HFFc6 (cell line): ENCODE measurements at regions not wholly inside any gene's neighbourhood (a gene's known extent, or its start where the extent isn't known, plus 50 kb on each side); places are given as distances from the start of the nearest gene placed in this dataset.
"Not testable (repeated sequence)": the region's sequence is repeated elsewhere in the genome, so short reads cannot be mapped to it uniquely, and the experiment has no call there.

Source experiments
- DNase-seq: peaks from one replicate; pipeline ENCODE4 v3.0.0-alpha.2; 2018
- H3K27ac Mint-ChIP-seq: 2 replicates; pipeline ENCODE4 v1.8.0; 2020; ENCODE audit warnings: mild to moderate bottlenecking, mixed read lengths
- H3K27me3 Mint-ChIP-seq: 2 replicates; pipeline ENCODE4 v1.8.0; 2021; ENCODE audit warnings: mild to moderate bottlenecking, moderate library complexity, mixed read lengths; ENCODE audit not compliant: insufficient read depth
- H3K36me3 Mint-ChIP-seq: 2 replicates; pipeline ENCODE4 v1.8.0; 2021; ENCODE audit warnings: low read depth, mixed read lengths
- H3K4me1 Mint-ChIP-seq: 2 replicates; pipeline ENCODE4 v1.8.0; 2020; ENCODE audit warnings: low read depth, mixed read lengths
- H3K4me3 Mint-ChIP-seq: 2 replicates; pipeline ENCODE4 v1.8.0; 2020; ENCODE audit warnings: mild to moderate bottlenecking, moderate library complexity, mixed read lengths
- H3K9me3 Mint-ChIP-seq: 2 replicates; pipeline ENCODE4 v1.8.0; 2020; ENCODE audit warnings: mild to moderate bottlenecking, mixed read lengths
- TF ChIP-seq, protein P1 (sequence below): fragments of 200-600 bp; sonication (generic); IDR thresholded peaks from 2 replicates; pipeline ENCODE4 v1.5.0; 2021; ENCODE audit warnings: antibody characterized with exemption, mild to moderate bottlenecking

DNA sequence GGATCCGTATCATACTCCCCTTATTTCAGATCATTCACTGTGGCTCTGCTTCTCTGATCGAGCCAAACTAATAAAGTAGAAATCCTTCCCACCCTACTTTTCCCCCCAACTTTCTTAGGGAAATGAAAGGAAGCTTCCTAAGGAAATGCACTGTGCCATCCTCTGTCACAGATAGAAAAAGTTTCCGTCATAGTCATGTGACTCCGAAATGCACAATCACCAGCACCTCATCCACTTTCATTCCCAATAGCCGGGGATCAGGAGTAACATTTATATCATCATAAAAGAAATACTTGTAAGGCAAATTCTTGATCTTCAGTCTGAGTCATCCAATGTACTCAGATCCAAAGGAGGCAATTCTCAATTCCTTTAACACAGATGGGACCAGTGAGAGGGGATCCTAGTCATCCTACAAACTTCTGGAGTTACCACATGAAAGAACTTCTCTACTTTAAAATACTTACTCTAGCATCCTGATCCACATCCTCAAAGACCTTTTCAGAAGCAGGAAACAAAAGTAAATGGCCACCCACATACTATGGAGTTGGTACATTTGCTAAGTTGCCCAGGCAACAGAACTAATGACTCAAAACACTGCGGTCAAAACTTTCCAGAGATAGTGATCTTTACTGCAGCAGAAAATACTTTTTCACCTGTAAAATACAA, 97.8 kb upstream of the ZC3H11B start:
- H3K4me1 Mint-ChIP-seq, result no peaks in the 10 kb centered on the region
- TF ChIP-seq, protein P1, sequence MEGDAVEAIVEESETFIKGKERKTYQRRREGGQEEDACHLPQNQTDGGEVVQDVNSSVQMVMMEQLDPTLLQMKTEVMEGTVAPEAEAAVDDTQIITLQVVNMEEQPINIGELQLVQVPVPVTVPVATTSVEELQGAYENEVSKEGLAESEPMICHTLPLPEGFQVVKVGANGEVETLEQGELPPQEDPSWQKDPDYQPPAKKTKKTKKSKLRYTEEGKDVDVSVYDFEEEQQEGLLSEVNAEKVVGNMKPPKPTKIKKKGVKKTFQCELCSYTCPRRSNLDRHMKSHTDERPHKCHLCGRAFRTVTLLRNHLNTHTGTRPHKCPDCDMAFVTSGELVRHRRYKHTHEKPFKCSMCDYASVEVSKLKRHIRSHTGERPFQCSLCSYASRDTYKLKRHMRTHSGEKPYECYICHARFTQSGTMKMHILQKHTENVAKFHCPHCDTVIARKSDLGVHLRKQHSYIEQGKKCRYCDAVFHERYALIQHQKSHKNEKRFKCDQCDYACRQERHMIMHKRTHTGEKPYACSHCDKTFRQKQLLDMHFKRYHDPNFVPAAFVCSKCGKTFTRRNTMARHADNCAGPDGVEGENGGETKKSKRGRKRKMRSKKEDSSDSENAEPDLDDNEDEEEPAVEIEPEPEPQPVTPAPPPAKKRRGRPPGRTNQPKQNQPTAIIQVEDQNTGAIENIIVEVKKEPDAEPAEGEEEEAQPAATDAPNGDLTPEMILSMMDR, result no peak
- H3K27me3 Mint-ChIP-seq, result no peaks in the 10 kb centered on the region
- DNase-seq, result peak; percentile 0
- H3K36me3 Mint-ChIP-seq, result no peaks in the 10 kb centered on the region
- H3K4me3 Mint-ChIP-seq, result no peak overlapping the region
- no peak overlapping the region for H3K27ac Mint-ChIP-seq
- H3K9me3 Mint-ChIP-seq, result peaks cover 47% of the 10 kb centered on the region

DNA sequence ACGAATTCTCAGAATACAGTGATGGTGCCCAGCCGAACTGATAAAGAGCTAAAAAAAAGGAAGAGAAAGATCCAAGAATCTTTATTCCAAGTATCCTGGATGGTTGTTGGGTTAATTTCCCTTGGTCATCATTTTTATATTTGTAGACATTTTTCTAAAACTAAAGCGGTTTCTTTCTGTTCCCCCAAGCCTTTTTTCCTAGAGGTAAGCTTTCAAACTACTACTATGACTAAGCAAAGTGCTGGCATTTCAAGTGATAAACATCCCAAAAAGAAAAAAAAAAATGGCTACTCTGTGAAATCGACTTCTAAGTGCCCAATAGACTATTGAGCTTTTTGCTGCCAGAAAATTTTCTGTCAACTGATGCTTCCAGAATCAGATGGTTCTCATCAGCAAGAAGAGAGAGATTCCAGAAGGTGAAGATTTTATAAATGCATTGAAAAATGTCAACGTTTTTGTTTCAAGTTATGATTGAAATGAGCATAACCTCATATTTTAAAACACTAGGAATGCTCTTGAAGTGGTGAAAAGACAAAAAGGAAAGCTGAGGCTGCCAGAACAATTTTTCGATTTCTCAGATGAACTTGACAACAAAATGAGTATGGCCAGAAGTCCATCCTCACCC, 96.1 kb upstream of the ZC3H11B start:
- Mint-ChIP-seq H3K36me3 (no peaks in the 10 kb centered on the region), H3K4me3 (no peak overlapping the region), H3K4me1 (no peaks in the 10 kb centered on the region), H3K27me3 (no peaks in the 10 kb centered on the region), H3K9me3 (peaks cover 41% of the 10 kb centered on the region), H3K27ac (no peak overlapping the region)
- TF ChIP-seq, protein P1, result no peak
- DNase-seq, result no peak

DNA sequence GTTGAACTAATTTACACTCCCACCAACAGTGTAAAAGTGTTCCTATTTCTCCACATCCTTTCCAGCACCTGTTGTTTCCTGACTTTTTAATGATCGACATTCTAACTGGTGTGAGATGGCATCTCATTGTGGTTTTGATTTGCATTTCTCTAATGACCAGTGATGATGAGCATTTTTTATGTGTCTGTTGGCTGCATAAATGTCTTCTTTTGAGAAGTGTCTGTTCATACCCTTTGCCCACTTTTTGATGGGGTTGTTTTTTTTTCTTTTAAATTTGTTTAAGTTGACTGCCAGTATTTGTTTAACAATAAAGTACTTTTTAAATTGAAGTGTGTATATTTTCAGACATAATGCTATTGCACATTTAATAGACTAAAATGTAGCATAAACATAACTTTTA, 95.0 kb upstream of the ZC3H11B start:
- not testable (repeated sequence) for H3K4me1 Mint-ChIP-seq, H3K27me3 Mint-ChIP-seq, H3K27ac Mint-ChIP-seq, DNase-seq, H3K36me3 Mint-ChIP-seq, H3K4me3 Mint-ChIP-seq
- H3K9me3 Mint-ChIP-seq, result peaks cover 41% of the 10 kb centered on the region

DNA sequence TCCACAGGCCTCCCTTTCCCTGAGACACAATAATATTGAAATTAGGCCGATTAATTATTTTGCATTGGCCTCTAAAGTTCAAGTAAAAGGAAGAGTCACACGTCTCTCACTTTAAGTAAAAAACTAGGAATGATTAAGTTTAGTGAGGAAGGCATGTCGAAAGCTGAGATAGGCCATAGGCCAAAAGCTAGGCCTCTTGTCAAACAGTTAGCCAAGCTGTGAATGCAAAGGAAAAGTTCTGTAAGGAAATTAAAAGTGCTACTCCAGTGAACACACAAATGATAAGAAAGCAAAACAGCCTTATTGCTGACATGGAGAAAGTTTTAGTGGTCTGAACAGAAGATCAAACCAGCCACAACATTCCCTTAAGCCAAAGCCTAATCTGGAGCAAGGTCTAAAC, 91.4 kb upstream of the ZC3H11B start:
- not testable (repeated sequence) for H3K27me3 Mint-ChIP-seq, H3K36me3 Mint-ChIP-seq, H3K4me3 Mint-ChIP-seq, DNase-seq, H3K27ac Mint-ChIP-seq, H3K4me1 Mint-ChIP-seq
- H3K9me3 Mint-ChIP-seq, result peaks cover 29% of the 10 kb centered on the region

DNA sequence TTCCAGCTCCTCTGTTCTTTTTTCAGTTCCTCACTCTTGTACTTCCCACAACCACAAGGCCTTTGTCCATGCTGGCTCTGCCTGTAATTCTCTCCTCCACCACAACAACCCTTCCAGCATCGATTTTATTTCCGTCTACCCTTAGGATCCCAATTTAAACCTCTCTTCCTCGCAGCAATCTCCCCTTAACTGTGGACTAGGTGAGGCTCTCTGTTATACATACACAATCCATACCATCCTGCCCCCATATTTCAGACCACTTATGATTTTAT, 90.4 kb upstream of the ZC3H11B start:
- Mint-ChIP-seq H3K36me3 (no peaks in the 10 kb centered on the region; the same call in 1 of the 2 replicates), H3K4me1 (no peaks in the 10 kb centered on the region), H3K4me3 (no peak overlapping the region), H3K27me3 (no peaks in the 10 kb centered on the region), H3K9me3 (peaks cover 25% of the 10 kb centered on the region), H3K27ac (no peak overlapping the region)
- TF ChIP-seq, protein P1, result no peak
- no peak for DNase-seq

DNA sequence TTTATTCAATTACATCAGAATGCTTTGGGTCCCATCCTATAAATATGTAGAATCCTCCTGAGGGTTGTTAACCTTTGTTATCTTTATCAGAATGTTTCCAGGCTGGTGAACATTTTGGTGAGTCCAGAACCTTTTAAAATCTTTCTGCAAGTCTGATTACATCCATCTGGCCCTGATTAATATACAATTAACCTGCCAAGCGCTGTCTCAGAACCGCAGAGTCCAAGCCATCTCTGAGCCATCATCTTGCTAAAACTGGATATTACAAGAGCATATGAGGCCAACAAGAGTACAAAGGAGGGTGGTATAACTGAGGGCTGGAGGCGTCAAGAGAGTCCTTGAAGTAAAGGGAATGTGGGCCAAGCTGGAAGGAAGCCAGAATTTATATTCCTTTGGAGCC, 88.6 kb upstream of the ZC3H11B start:
- TF ChIP-seq, protein P1, result no peak
- Mint-ChIP-seq H3K27ac (no peak overlapping the region), H3K9me3 (peaks cover 24% of the 10 kb centered on the region), H3K4me1 (no peaks in the 10 kb centered on the region), H3K4me3 (no peak overlapping the region), H3K27me3 (no peaks in the 10 kb centered on the region), H3K36me3 (no peaks in the 10 kb centered on the region; the same call in 1 of the 2 replicates)
- DNase-seq, result no peak
